CD4-positive, alpha-beta T cell (primary cell): ENCODE measurements at regions not wholly inside any gene's neighbourhood (a gene's known extent, or its start where the extent isn't known, plus 50 kb on each side); places are given as distances from the start of the nearest gene placed in this dataset.

ENCODE experiments used
- ATAC-seq: fragments of 200-7000 bp; cut with Tn5 transposase; one replicate; pipeline ENCODE4 v1.10.0; 2022; ENCODE audit warnings: mild to moderate bottlenecking; ENCODE audit not compliant: poor library complexity
- CTCF ChIA-PET: fragments of 350-600 bp; sonication (Branson Sonifier 250); formaldehyde crosslinking; loops from one replicate; lab custom pipeline; 2021; ENCODE audit warnings: antibody characterized with exemption, inconsistent platforms; lab: Charles Lee
- POLR2A ChIA-PET: fragments of 350-600 bp; sonication (Branson Sonifier 250); formaldehyde crosslinking; loops from one replicate; lab custom pipeline; 2021; ENCODE audit warnings: antibody characterized with exemption, inconsistent platforms; lab: Charles Lee
- DNase-seq, 14 experiments: peaks; one replicate each; pipeline ENCODE4 v3.0.0-alpha.2; 2013 to 2020; ENCODE audit warnings: mixed read lengths in 2 of 14
- H3K27ac ChIP-seq, 2 donors: one replicate each; pipeline versions ENCODE4 v1.5.1 to v1.7.0; 2013; ENCODE audit warnings: low read length in 2 of 2, low read depth in 1 of 2, mild to moderate bottlenecking in 1 of 2
- H3K27me3 ChIP-seq, 2 experiments: 1 replicate in 1 of 2; 2 replicates in 1 of 2; pipeline versions ENCODE4 v1.6.1 to v1.7.0; 2013; ENCODE audit warnings: low read length in 2 of 2, control low read depth in 1 of 2, mild to moderate bottlenecking in 1 of 2, moderate library complexity in 1 of 2; ENCODE audit not compliant: insufficient read depth in 2 of 2, control insufficient read depth in 1 of 2
- H3K36me3 ChIP-seq: one replicate; pipeline ENCODE4 v1.6.1; 2013; ENCODE audit warnings: low read length, control low read depth; ENCODE audit not compliant: insufficient read depth
- H3K4me1 ChIP-seq: one replicate; pipeline ENCODE4 v1.6.1; 2013; ENCODE audit warnings: low read length, control low read depth; ENCODE audit not compliant: insufficient read depth
- H3K4me3 ChIP-seq: one replicate; pipeline ENCODE4 v1.5.1; 2013; ENCODE audit warnings: mild to moderate bottlenecking, low read length, moderate library complexity
- H3K9me3 ChIP-seq, 2 experiments: 1 replicate in 1 of 2; 2 replicates in 1 of 2; pipeline versions ENCODE4 v1.6.1 to v1.7.0; 2013; ENCODE audit warnings: low read length in 2 of 2, mild to moderate bottlenecking in 2 of 2, control low read depth in 1 of 2, moderate library complexity in 1 of 2; ENCODE audit not compliant: control insufficient read depth in 1 of 2, insufficient read depth in 1 of 2
- H3K27ac Mint-ChIP-seq: one replicate; pipeline ENCODE4 v1.8.0; 2020; ENCODE audit warnings: mixed read lengths
- H3K27me3 Mint-ChIP-seq: one replicate; pipeline ENCODE4 v1.8.0; 2021; ENCODE audit warnings: mixed read lengths
- H3K36me3 Mint-ChIP-seq: one replicate; pipeline ENCODE4 v1.8.0; 2021; ENCODE audit warnings: low read depth, mixed read lengths
- H3K4me1 Mint-ChIP-seq: one replicate; pipeline ENCODE4 v1.8.0; 2021; ENCODE audit warnings: low read depth, mixed read lengths
- H3K4me3 Mint-ChIP-seq: one replicate; pipeline ENCODE4 v1.8.0; 2020; ENCODE audit warnings: mild to moderate bottlenecking, mixed read lengths
- H3K9me3 Mint-ChIP-seq: one replicate; pipeline ENCODE4 v1.8.0; 2020; ENCODE audit warnings: mixed read lengths
- CTCF ChIP-seq: fragments of 200-600 bp; IDR thresholded peaks from one replicate; pipeline ENCODE4 v1.8.0; 2022; ENCODE audit warnings: antibody characterized with exemption, mild to moderate bottlenecking
- intact Hi-C, 2 experiments: fragments of 100-400 bp; cut with DNase I in 1 of 2; cut with micrococcal nuclease in 1 of 2; formaldehyde crosslinking; loops; one replicate each; pipeline versions ENCODE4 v1.15.1 to v1.9.0; 2023 to 2025; cut with DNase I, micrococcal nuclease

GRCh38 chr20:53718142-53719021 is 124.7 kb upstream of the ZNF217 start:
- intact Hi-C loops, result no loop called here
- no peak for TF ChIP-seq CTCF
- ATAC-seq, result no peak
- DNase-seq, result no peak
- no peaks in the 10 kb centered on the region for H3K36me3 Mint-ChIP-seq
- no peaks in the 10 kb centered on the region for H3K27me3 ChIP-seq
- POLR2A ChIA-PET, result interaction anchor here (0.7 to 1.1 kb wide), 2 partner anchors 36 to 154 kb away, joined by 3 to 4 read pairs; no protein-coding TSS in a partner anchor
- no peaks in the 10 kb centered on the region for H3K27me3 Mint-ChIP-seq
- CTCF ChIA-PET, result no interaction called here
- H3K4me1 ChIP-seq, result peaks cover 4% of the 10 kb centered on the region
- peaks cover 7% of the 10 kb centered on the region for H3K4me1 Mint-ChIP-seq
- no peak overlapping the region for H3K27ac ChIP-seq
- H3K4me3 ChIP-seq, result no peak overlapping the region
- no peak overlapping the region for H3K4me3 Mint-ChIP-seq
- no peaks in the 10 kb centered on the region for H3K9me3 Mint-ChIP-seq
- no peak overlapping the region for H3K27ac Mint-ChIP-seq
- H3K9me3 ChIP-seq, result no peaks in the 10 kb centered on the region
- no peaks in the 10 kb centered on the region for H3K36me3 ChIP-seq

- Histone ChIP-seq H3K27ac (no peak overlapping the region), H3K9me3 (no peaks in the 10 kb centered on the region), H3K4me3 (no peak overlapping the region), H3K4me1 (peaks cover 8% of the 10 kb centered on the region), H3K27me3 (no peaks in the 10 kb centered on the region), H3K36me3 (no peaks in the 10 kb centered on the region)
- DNase-seq (no peak), ATAC-seq (no peak)
- Mint-ChIP-seq H3K9me3 (no peaks in the 10 kb centered on the region), H3K36me3 (no peaks in the 10 kb centered on the region), H3K4me1 (peaks cover 11% of the 10 kb centered on the region), H3K27ac (no peak overlapping the region), H3K27me3 (no peaks in the 10 kb centered on the region), H3K4me3 (no peak overlapping the region)
- CTCF ChIA-PET, result no interaction called here
- TF ChIP-seq CTCF, result no peak
- intact Hi-C loops, result no loop called here
- POLR2A ChIA-PET, result interaction anchor here (0.8 kb wide), 1 partner anchor 93 kb away, joined by 6 read pairs; no protein-coding TSS in a partner anchor
These were observed 122.8 kb upstream of the ZNF217 start for GRCh38 chr20:53716395-53716794.

- no peak overlapping the region for H3K4me3 Mint-ChIP-seq
- POLR2A ChIA-PET, result no interaction called here
These were observed 120.9 kb upstream of the ZNF217 start for GRCh38 chr20:53714524-53714923.

More at GRCh38 chr20:53714524-53714923, 120.9 kb upstream of the ZNF217 start:
- no peak for TF ChIP-seq CTCF
- Mint-ChIP-seq H3K4me1 (peaks cover 10% of the 10 kb centered on the region), H3K27ac (no peak overlapping the region), H3K27me3 (no peaks in the 10 kb centered on the region), H3K36me3 (no peaks in the 10 kb centered on the region), H3K9me3 (no peaks in the 10 kb centered on the region)
- intact Hi-C loops, result no loop called here
- no peak overlapping the region for H3K4me3 ChIP-seq
- DNase-seq (no peak), ATAC-seq (no peak)
- CTCF ChIA-PET, result interaction anchor here (0.7 kb wide), 1 partner anchor 173 kb away, joined by 3 read pairs; no protein-coding TSS in a partner anchor
- peaks cover 10% of the 10 kb centered on the region for H3K4me1 ChIP-seq
- H3K27ac ChIP-seq, result no peak overlapping the region
- no peaks in the 10 kb centered on the region for H3K9me3 ChIP-seq
- no peaks in the 10 kb centered on the region for H3K36me3 ChIP-seq
- no peaks in the 10 kb centered on the region for H3K27me3 ChIP-seq
